Dendritic cell treated with granulocyte-macrophage colony-stimulating factor and Interleukin-4, amounts not matched to agents 40 ng/mL and 50 ng/mL, for 4 days (primary cell): ENCODE measurements at regions not wholly inside any gene's neighbourhood (a gene's known extent, or its start where the extent isn't known, plus 50 kb on each side); places are given as distances from the start of the nearest gene placed in this dataset.

Experiments used
- H3K27ac Mint-ChIP-seq: one replicate; pipeline ENCODE4 v1.8.0; 2022; ENCODE audit warnings: mild to moderate bottlenecking, mixed read lengths
- H3K27me3 Mint-ChIP-seq: one replicate; pipeline ENCODE4 v1.8.0; 2022; ENCODE audit warnings: mild to moderate bottlenecking, mixed read lengths
- H3K36me3 Mint-ChIP-seq: one replicate; pipeline ENCODE4 v1.8.0; 2022; ENCODE audit warnings: low read depth, mixed read lengths
- H3K4me1 Mint-ChIP-seq: one replicate; pipeline ENCODE4 v1.8.0; 2022; ENCODE audit warnings: low read depth, mixed read lengths
- H3K4me3 Mint-ChIP-seq: one replicate; pipeline ENCODE4 v1.8.0; 2022; ENCODE audit warnings: mild to moderate bottlenecking, moderate library complexity, mixed read lengths
- H3K9me3 Mint-ChIP-seq: one replicate; pipeline ENCODE4 v1.8.0; 2022; ENCODE audit warnings: mixed read lengths
- intact Hi-C: fragments of 100-400 bp; cut with micrococcal nuclease; formaldehyde crosslinking; loops from one replicate; pipeline ENCODE4 v1.15.0; 2022

DNA sequence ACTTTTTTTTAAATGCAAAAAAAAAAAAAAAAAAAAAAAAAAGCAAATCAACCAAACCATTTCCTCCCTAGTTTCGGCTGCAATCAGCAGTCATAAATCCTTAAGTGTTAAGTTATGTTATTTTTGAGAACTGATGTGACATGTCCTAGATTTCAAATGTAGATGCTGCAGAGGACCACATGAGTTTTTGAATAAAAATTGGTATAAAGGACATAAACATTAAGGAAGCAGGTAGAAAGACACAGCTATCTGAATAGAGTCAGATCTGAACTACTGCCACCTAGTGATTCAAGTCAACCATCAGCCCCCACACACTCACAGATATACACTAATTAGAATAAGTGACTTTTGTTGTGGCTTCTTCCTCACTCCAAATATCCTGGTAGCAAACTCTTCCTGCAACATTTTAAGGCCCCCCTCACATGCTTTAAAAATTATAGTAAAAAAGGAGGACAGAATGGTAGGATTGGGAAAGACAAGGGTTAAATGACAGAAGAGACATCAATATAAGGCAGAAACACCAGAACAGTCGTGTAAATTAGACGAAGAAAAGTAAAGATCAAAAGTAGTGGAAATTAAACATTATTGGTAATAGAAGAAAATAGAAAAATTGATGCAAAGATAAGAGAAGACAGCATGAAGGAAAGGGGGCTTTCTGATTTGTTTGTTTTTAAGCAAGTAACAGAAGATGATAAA is 394.5 kb upstream of the ATP2B1 start:
- Mint-ChIP-seq H3K27ac (peak overlapping the region; percentile 35), H3K4me1 (peaks cover 36% of the 10 kb centered on the region), H3K9me3 (no peaks in the 10 kb centered on the region), H3K4me3 (no peak overlapping the region), H3K36me3 (no peaks in the 10 kb centered on the region), H3K27me3 (peaks cover 6% of the 10 kb centered on the region)
- intact Hi-C loops, result no loop called here

DNA sequence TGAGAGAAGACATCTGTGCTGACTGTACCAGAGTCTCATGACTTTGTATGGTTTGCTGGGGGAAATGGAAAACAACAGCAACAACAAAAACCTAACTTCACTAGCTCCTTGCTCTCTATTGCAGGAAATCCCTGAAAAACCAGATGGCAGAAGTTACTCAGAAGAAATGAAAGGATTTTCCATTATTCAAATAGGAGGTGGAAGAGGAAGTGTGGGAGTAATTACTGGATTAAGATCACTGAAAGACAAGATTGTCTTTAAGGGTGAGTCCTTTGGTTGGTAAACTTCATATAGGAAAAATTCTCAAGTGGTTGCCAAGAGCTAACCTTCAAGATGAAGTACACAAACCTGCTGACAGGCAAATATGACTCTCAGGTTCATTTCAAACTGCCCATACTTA is 391.9 kb upstream of the ATP2B1 start:
- Mint-ChIP-seq H3K9me3 (no peaks in the 10 kb centered on the region), H3K4me1 (peaks cover 32% of the 10 kb centered on the region), H3K36me3 (no peaks in the 10 kb centered on the region), H3K27ac (no peak overlapping the region), H3K4me3 (no peak overlapping the region), H3K27me3 (peaks cover 6% of the 10 kb centered on the region)
- intact Hi-C loops, result no loop called here

DNA sequence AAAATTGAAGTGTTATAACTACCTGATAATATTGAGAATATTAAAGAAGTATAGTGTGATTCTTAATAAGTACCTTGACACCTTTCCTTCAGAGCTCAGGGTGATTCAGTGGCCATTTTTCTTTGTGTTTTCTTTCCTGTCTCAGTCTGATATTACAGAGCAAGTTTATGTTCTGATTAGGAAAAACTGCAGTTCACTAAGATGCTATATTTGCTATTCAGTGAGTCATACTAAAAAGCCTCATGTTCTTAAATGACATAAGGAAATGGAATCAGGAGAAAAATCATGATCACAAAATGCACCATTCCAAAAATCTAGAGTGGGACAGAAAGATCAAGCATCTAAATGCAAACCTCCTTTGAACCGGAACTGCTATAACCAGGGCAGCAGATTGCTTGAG is 390.6 kb upstream of the ATP2B1 start:
- peaks cover 6% of the 10 kb centered on the region for H3K27me3 Mint-ChIP-seq
- no peak overlapping the region for H3K4me3 Mint-ChIP-seq
- peaks cover 27% of the 10 kb centered on the region for H3K4me1 Mint-ChIP-seq
- H3K9me3 Mint-ChIP-seq, result no peaks in the 10 kb centered on the region
- no peak overlapping the region for H3K27ac Mint-ChIP-seq
- H3K36me3 Mint-ChIP-seq, result no peaks in the 10 kb centered on the region
- intact Hi-C loops, result no loop called here

DNA sequence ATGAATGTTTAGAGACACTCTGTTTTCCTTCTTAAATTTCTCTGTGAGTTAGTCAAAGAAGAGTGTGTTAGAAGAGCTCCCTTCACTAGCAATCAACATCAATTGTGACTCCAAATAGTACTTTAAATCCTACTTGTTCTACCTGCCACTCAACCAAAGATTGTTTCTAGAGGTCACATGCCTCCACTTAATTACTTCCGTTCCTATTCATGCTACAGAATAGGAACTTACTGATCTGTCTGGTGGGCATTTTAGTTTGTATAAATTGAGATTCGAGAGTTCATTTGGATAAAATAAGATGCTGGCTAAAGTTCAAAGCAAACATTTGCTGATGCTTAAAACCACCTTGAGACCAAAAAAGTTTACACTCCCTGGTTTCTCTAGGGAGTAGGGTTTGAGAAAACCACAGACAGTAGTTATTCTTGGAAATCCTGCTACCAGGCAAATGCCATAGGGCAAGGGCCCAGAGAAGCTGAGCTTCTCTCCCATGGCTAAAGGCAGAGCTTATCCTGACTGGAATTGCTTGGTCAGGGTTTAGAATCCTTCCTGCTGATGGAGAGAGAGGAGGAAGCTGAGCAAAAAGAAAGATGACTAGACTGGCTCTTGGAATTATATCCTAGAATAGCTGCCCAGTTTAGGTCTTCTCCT is 389.6 kb upstream of the ATP2B1 start:
- Mint-ChIP-seq H3K4me3 (no peak overlapping the region), H3K27me3 (peaks cover 2% of the 10 kb centered on the region), H3K27ac (no peak overlapping the region), H3K9me3 (no peaks in the 10 kb centered on the region), H3K36me3 (no peaks in the 10 kb centered on the region), H3K4me1 (peaks cover 24% of the 10 kb centered on the region)
- intact Hi-C loops, result no loop called here

DNA sequence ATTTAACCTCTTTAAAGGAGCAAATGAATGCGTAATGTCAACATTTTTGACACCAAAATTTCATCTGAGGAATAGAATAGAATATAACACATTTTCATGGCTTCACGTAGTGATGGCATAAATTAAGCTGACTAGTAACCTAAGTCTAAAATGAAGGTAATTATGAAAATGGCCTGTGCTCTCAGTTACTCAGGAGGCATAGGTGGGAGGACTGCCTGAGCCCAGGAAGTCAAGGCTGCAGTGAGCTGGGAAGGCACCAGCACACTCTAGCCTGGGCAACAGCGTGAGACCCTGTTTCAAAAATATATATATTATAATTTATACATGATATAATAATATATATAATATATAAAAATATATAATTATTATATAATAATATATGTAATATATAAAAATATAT is 383.2 kb upstream of the ATP2B1 start:
- Mint-ChIP-seq H3K4me3 (no peak overlapping the region), H3K27ac (no peak overlapping the region), H3K27me3 (no peaks in the 10 kb centered on the region), H3K9me3 (no peaks in the 10 kb centered on the region), H3K36me3 (no peaks in the 10 kb centered on the region), H3K4me1 (peaks cover 10% of the 10 kb centered on the region)
- intact Hi-C loops, result no loop called here

DNA sequence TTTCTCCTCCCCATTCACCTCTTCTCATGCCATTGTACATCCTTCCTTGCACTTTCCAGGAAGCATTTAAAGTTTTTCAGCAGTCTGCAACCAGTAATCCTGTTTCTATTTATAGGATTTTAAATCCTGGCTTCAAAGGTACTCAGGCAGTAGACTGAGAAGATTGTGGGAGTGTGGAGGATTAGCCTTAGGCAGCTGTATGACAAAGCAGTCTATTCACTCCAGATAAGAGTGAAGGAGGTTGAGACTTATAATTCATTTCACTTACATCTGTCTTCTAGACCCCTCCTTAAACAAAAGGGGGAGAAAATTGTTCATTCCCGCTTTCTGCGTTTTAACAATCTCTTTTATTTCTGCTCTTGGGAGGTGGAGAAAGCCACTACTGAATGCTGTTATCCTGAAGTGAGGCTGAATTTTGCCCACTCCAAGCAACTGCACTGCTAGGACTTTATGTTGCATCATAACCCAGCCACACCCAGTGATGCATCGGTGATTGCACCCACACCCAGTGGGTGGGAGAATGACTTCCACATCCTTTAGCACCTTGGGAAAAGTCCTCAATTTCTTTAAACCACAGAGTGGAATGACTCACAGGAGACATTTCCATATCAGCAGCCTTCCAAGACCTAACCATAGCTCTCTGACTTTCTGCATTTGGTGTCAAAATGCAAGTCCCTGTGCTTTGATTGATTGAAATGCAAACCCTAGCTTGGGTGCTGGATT is 382.5 kb upstream of the ATP2B1 start:
- H3K9me3 Mint-ChIP-seq, result no peaks in the 10 kb centered on the region
- no peaks in the 10 kb centered on the region for H3K36me3 Mint-ChIP-seq
- H3K4me3 Mint-ChIP-seq, result no peak overlapping the region
- intact Hi-C loops, result no loop called here
- H3K27ac Mint-ChIP-seq, result peak overlapping the region; percentile 10
- H3K4me1 Mint-ChIP-seq, result peaks cover 10% of the 10 kb centered on the region
- H3K27me3 Mint-ChIP-seq, result no peaks in the 10 kb centered on the region

DNA sequence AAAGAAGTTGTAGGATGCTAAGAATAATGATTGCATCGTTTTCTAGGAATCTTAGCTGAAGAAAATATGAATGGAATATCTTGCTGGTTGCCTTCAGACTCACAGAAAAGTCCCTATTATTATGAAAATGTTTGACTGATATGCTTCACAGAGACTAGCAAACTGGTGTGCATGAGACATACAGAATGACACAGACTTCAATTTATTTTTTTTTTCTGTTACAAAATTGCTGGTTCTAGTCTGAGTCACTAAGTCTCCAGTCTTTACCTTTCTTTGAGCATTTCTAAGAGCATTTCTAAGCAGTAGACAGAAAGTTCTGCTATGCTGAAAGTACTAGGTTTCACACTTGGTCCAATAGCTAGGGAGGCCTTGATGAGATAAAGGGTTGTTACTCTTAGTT is 377.6 kb upstream of the ATP2B1 start:
- Mint-ChIP-seq H3K36me3 (no peaks in the 10 kb centered on the region), H3K4me1 (peaks cover 10% of the 10 kb centered on the region), H3K9me3 (peaks cover 7% of the 10 kb centered on the region), H3K4me3 (no peak overlapping the region), H3K27ac (no peak overlapping the region), H3K27me3 (no peaks in the 10 kb centered on the region)
- intact Hi-C loops, result no loop called here

DNA sequence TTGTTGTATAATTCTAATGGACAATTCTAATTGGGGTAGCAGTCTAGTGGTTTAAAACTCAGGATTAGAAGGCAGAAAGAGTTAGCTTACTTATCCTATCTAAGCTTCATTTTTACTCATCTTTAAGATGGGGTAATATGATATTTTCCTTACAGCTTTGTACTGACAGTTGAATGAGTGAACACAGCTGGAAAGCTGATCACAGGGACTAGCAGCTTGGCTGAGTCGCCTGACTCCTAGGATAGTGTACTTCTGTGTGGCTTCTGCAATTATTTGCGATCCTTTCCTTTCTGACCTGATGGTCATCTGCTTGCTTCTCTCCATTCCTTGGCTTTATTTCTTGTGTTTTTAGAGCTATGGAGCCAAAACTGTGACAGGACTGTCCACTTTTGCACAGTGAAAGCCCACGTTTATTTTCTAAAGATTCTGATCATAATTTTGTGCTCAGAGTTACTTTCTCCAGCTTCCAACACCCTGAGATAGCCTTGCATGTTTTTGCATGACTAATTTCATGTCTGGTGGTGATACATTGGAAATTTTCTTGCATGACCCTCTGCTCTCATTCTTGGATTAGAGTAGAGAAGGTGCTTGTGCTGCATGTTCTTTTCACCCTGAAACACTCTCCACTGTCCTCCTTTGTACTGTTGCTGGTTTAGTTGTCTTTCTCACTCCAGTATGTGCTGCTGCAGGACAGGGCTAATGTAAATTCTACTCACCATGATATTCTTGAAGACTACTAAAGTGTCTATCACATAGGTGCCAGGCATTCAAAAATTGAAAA is 377.0 kb upstream of the ATP2B1 start:
- Mint-ChIP-seq H3K4me1 (peaks cover 6% of the 10 kb centered on the region), H3K27ac (no peak overlapping the region), H3K4me3 (no peak overlapping the region), H3K9me3 (peaks cover 7% of the 10 kb centered on the region), H3K36me3 (no peaks in the 10 kb centered on the region), H3K27me3 (peaks cover 2% of the 10 kb centered on the region)
- intact Hi-C loops, result no loop called here

DNA sequence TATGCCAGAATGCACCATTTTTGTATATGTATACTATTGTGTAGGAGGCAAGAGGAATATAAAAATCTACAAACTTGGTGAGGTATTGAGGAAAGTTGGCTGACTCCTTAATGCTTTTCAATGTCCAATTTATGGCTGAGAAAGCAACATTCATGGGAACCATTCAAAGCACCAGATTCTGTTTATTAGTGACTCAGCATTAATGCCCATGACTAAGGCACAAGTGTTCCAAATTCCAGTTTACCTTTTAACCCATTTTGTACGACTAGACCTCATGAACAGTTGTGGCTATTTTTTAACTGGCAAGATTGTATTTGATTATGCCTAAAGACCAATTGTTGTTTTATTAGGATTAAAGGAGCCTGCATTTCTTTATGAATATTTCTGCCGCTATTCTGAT is 375.4 kb upstream of the ATP2B1 start:
- no peak overlapping the region for H3K4me3 Mint-ChIP-seq
- no peaks in the 10 kb centered on the region for H3K36me3 Mint-ChIP-seq
- intact Hi-C loops, result no loop called here
- H3K4me1 Mint-ChIP-seq, result peaks cover 6% of the 10 kb centered on the region
- no peak overlapping the region for H3K27ac Mint-ChIP-seq
- H3K9me3 Mint-ChIP-seq, result peaks cover 7% of the 10 kb centered on the region
- H3K27me3 Mint-ChIP-seq, result peaks cover 3% of the 10 kb centered on the region

DNA sequence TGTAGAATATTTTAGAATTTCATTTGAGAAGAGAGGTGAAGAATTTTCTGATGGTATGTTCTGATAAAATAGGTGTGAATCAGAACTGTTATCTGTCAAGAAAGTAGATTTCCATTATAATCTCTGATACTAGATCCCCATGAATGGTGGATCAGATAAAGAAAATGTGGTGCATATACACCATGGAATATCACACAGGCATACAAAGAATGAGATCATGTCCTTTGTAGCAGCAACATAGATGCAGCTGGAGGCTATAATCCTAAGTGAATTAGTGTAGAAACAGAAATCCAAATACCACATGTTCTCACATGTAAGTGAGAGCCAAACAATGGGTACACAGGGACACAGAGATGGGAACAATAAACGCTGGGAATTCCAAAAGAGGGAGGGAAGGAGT is 372.0 kb upstream of the ATP2B1 start:
- Mint-ChIP-seq H3K4me3 (no peak overlapping the region), H3K4me1 (peaks cover under 1% of the 10 kb centered on the region), H3K36me3 (no peaks in the 10 kb centered on the region), H3K27ac (no peak overlapping the region), H3K27me3 (peaks cover 9% of the 10 kb centered on the region), H3K9me3 (peaks cover 7% of the 10 kb centered on the region)
- intact Hi-C loops, result no loop called here

DNA sequence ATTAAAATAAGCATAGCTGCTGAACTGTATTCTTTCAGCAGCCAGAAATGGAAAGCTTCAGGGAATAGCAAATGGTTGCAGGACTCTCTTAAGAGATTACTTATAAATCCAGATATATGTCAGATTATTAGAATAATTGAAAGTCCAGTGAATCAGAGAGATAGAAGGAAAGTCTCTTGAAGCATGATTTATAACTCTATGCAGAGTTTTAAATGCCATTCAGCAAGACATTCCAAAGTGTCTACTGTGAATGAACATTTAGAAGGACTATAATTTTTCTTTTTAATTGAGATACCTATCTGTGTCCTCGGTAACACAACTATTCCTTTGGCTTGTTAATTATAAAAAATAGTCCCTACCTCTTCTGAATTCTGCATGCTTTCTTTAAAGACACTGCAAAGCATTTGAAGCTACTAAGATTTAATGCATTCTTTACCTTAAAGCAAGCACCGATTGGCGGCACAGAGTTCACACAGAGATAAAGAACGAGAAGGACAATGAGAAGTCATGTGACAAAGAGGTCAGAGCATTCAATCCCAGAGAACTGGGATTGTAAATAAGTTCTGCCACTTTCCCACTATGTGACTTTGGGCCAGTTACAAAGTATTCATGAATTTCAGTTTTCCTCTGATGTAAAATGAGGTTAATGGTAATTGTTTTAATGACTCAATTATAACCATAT is 371.0 kb upstream of the ATP2B1 start:
- H3K9me3 Mint-ChIP-seq, result peaks cover 13% of the 10 kb centered on the region
- H3K4me3 Mint-ChIP-seq, result no peak overlapping the region
- peaks cover 10% of the 10 kb centered on the region for H3K27me3 Mint-ChIP-seq
- no peak overlapping the region for H3K27ac Mint-ChIP-seq
- intact Hi-C loops, result no loop called here
- no peaks in the 10 kb centered on the region for H3K4me1 Mint-ChIP-seq
- no peaks in the 10 kb centered on the region for H3K36me3 Mint-ChIP-seq

DNA sequence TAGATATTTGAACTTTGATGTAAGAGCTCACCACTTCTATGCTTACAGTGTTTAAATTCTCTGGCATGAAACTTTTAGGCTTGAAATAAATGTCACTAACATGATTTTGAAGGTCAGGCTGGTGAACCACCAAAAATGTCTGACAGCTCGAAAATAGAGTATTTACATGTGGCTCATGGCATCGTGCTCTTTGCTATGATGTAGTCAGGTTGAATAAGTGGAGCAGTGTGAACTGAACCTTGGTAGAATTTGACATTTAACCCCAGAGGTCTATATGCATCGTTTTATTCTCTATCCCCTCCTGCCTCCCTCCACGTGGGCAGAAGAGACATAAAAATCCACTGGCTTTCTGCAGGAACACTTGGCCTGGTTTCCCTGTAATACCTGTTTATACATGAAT is 369.7 kb upstream of the ATP2B1 start:
- Mint-ChIP-seq H3K4me3 (no peak overlapping the region), H3K4me1 (no peaks in the 10 kb centered on the region), H3K27ac (no peak overlapping the region), H3K9me3 (peaks cover 9% of the 10 kb centered on the region), H3K27me3 (peaks cover 11% of the 10 kb centered on the region), H3K36me3 (no peaks in the 10 kb centered on the region)
- intact Hi-C loops, result no loop called here

DNA sequence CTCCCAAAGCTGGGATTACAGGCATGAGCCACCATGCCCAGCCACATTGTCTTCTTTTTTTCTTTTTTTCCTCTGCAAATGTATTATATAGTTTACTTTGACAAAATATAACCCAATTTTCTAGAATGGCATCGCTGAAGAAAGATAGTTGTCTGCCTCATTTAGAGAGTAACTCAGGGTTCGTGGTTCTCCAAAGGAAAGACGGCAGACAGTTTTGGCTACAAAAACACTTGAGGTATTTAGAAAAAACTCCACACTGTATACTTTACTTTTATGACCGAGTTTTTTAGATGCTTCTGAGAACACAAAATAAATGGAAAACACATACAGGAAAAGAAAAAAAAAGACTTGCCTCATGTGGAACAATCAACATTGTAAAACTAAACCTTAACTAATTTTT is 369.1 kb upstream of the ATP2B1 start:
- Mint-ChIP-seq H3K4me3 (no peak overlapping the region), H3K27ac (no peak overlapping the region)

More for the DNA sequence above, 369.1 kb upstream of the ATP2B1 start:
- H3K4me1 Mint-ChIP-seq, result no peaks in the 10 kb centered on the region
- H3K27me3 Mint-ChIP-seq, result peaks cover 14% of the 10 kb centered on the region
- H3K36me3 Mint-ChIP-seq, result no peaks in the 10 kb centered on the region
- intact Hi-C loops, result no loop called here
- H3K9me3 Mint-ChIP-seq, result peaks cover 9% of the 10 kb centered on the region
